ENCODE measurements at regions not wholly inside any gene's neighbourhood (a gene's known extent, or its start where the extent isn't known, plus 50 kb on each side); places are given as distances from the start of the nearest gene placed in this dataset.
A peak's percentile ranks its signal among the peaks of the same experiment; 100 is the strongest.
"Not testable (repeated sequence)": the region's sequence is repeated elsewhere in the genome, so short reads cannot be mapped to it uniquely, and the experiment has no call there.

DNA sequence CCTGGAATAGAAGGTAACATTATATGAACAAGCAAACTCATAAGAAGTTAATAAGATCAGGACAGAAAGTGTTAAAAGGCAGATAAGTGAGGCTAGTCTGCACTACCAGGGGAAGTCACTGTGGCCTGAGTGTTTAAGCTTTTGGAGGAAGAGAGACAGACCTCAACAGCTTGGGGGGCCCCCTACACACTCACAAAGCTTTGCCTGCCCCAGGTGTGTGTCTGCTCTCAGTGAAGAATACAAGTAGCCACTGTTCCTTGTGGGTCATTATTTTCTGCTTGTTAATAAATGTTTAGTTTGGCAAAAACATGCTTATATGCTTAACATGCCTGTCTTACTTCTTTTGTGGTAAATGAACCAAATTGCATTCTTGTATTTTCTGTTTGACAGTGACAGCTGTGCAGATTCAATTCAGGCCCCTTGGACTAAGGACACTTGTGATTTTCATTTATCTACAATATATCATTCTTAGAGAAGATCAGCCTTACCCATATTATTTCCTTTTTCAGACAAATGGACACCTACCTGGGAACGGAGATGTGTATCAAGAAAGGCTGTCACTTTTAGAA, 50.7 kb upstream of the C12orf71 start:
- no peak for DNase-seq

DNA sequence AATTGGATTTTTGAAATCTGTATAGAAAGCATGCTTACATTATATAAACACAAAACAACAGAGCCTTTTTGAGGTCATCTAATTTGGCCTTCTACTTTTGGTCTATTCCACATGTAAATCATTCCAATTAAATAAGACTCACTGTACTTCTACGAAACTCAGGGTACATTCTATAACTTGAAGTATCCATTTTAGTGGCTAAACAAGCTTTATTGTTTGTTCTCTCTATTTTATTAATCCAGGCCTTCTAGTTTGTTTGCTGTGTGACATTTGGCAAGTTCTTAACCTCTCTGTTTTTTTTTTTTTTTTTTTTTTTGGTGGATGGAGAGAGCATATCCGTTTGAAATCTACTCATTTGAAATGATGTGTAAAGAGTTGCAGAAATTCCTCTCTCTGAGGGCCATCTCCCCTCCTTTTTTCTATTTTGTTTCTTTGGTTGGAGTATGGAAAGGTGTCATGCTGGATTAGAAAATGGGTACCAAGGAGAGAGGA, 58.1 kb upstream of the C12orf71 start:
- DNase-seq: no peak

DNA sequence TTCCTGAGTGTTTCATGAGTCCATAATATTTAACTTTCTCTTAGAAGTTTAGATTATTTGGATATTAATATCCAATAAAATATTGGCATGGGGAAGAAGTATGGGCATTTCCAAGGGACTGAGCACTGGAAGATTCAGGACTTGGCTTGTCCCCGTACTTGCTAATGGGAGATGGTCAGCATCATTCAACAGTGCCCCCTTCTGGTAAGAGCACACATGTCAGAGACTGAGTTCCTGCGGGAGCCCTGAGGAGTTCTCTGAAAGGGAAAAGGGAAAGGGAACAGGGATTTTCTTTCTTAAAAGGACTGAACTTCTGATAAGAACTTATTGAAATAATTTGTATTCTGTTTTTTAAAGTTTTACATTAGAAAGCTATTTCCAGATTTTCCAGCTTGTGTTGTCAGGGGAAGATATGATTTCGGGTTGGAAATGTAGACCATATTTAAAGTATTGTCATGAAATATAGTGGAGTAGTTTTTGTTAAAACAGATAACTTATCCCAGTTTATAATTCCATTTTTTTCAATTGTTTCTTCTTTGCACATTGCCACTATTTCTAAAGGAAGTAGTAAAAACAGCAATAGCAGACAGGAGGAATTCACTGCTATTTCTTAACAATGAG, 59.8 kb upstream of the C12orf71 start:
- peak in 30 of 51 donors; percentile 1 to 60 (median 22) for DNase-seq

DNA sequence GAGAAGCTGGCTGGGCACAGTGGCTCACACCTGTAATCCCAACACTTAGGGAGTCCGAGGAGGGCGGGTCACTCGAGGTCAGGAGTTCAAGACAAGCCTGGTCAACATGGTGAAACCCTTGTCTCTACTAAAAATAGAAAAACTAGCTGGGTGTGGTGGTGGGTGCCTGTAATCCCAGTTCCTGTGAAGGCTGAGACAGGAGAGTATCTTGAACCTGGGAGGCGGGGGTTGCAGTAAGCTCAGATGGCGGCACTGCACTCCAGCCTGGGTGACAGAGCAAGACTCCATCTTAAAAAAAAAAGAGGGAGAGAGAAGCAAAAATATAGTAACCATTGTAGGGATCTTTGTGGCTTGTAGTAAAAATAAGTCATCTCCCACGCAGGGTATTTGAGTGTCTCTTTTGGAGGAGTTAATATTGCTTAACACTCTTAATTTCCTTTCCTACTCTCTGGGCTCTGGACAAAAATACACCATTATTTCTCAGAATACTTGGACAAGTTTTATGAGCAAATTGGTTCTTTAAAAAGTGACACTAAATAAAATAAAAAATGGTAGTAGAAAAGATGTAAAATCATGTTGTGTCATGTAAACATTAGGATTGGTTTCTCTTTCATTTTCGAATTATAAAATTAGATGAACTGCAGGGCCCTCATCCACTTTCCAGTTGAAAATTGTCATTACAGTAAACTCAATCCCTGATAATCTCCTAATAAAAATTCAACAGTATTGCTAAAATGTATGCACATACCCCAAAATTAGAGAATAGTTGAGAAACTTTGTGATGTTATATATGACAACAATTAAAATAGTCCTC, 61.1 kb upstream of the C12orf71 start:
- DNase-seq: no peak

DNA sequence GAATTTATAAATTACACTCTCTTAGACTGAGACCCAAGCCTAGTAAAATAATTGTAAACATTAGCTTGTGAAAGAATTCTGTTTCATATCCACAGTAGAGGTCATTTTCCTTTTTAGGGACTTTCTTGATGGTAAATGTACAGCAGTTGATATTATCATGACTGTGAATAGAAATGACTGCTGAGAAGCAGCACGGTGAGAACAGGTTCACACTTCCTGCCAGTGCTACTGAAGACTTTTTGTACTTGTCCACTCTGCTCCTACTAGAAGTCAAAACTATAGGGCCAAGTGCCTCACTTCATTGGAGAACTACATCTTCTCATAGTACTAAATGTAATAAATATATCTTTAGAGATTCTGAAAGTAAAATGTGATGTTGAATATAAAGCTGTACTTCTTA, 63.3 kb upstream of the C12orf71 start:
- not testable (repeated sequence) for DNase-seq

DNA sequence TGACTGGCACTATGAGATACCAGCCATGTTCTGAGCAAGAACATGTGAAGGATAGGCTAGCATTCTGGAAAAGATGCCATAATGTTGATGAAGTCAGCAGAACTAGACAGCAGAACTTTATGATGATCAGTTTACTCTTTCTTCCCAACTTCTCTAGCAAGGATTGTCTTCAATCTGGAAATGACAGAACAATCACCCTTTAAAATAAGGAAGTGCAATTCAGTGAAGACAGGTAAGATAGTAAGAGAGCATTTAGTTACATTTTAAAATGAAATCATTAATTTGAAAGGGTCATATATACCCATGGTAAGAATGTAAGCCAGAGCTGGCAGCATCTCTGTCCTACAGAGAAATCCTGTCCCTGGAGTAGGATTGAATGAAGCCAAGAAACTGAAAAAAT, 66.0 kb upstream of the C12orf71 start:
- DNase-seq: no peak

DNA sequence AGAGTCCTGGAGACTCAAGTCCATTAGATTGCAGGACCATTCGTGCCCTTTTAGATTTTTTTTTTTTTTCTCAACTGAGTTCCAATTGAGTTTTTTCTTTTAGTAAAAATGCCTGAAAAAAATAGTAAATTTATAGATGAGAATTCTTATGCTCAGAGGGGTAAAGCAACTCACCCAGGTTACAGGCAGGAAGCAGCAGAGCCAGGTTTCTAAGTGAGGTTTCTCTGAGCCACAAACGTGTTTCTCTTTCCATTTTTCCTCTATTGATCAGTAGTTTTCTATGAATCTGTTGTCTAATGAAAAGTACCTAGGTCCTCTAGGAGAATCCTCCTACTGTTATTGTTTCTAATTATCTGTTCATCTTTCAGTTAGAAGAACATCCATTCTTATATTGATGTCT, 66.4 kb upstream of the C12orf71 start:
- DNase-seq: no peak

DNA sequence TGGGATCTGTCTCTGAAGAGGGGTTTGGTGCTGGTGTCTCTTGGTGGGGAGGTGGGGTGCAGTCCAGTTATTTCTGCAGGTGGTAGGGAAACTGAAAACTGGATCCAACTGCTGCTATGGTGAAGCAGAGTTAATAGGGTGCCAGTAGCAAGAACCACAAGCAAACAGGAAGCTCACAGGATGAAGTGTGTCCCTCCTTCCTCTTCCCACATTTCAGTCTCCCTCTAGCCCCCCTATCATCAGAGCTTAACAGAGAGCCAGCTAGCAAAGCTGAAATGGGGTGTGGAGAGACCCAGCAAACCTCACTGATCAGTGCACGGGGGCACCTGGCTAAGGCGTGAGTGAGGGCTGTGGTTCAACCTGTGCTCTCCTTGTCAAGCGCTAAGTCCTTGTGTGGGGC, 69.1 kb upstream of the C12orf71 start:
- no peak for DNase-seq

DNA sequence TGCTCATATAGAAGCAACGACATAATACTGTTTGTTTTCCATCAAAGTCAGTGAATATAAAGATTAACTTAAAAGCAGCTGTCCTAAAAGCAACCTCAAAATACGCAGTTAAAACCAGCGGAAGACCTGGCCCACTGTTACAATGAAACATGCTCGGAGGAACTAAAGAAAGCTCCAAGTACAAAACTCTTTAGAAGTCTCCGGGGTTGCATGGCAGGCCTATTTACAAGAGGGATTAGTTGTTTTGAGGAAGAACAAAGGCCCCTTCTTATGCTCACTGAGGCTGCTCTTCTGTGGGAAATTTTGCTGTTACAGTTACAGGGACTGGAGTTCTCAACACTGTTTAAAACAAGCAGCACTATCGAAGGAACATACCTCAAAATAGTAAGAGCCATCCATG, 75.9 kb upstream of the C12orf71 start:
- DNase-seq: peak in 1 of 51 donors; percentile 7

DNA sequence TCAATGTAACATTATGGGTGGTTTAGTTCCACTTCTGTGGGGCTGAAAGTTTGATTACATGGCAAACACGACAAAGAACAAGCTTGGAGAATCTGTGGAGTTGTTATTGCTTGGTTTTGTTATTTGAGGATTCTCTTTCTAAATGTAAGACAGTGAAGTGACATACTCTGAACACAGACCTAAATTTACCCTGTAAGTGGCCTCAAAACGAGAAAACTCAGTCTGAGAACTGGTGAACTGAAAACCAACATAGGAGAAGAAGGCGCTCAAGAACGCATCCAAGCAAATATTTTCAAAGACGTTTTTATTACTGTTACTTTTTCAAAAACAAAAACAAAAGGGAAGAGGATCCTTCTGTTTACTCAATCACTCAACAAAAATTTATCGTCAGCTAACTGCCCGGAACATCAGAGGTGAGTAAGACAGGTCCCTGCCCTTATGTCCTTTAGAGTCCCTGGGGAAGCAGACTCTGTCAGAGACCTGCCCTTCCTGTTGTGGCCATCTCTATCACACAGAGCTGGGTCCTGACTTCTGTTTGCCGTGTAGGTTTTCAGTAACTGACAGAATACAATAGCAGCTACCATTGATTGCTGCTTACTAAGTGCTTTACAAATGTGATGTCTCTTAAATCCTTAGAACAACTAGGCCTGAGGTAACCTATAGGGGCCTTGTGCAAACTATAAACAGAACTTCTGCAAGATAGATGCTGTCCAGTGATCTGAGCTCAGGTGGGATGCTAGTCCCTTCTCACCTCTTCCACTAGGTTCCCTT, 79.3 kb upstream of the C12orf71 start:
- no peak for DNase-seq

DNA sequence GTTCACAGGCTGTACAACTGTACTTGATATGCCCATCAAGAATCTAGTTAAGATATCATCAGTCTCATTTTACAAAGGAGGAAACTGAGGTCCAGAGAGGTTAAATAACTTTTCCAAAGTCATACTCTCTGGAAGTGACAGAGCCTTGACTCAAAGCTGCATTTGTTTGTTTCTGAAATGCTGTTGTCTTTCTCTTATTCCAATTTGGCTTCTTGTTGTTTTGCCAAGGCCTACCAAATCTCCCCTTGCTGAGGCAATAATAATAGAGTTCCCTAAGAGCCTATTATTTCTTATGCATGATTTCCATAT, 79.8 kb upstream of the C12orf71 start:
- no peak for DNase-seq

DNA sequence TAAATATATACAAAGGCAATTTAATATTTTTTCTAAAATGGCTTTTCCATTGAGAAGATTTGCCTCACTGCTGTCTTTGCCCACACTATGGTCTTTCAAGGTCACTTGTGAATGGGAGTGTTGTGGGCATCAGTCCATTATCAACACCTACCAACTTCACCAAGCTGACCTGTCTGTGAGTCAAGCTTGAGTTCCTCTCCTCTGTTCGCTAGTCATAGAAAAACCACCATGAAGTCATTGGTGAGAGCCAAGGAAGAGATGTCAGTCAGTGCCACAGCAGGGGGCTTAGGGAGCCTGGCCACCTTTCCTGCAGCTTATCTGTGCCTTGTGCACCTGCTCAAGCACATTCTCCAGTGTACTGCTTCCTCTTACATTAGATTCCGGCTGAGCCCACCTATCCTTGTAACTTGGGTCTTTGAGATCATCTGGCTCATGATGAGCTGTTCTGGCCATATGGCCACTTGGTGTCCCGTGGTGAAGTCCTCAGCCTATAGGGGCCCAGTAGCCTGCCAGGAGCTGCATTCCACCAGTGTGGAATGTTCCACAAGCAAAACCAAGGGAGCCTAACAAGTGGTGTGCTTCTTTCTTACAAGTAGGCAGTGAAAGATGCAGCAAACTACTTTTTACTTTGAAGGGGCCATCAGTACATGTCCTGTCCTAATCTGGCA, 80.8 kb upstream of the C12orf71 start:
- no peak for DNase-seq

DNA sequence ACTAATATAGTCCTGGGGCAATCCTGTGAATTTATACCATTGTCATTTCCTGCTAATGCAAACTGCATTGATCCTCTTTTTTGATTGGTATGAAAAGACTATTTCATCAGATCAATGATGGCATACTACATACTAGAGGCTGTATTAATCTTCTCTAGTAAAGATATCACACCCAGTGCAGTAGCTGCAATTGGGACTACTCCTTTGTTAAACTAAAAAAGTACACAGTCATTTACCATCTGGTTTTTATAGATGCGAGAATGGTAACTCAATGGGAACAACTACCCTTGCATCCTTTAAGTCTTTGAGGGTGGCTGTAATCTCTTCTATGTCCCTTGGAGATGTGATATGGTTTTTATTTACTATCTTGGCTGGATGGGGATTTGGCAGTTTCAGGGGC, 80.2 kb upstream of the STK38L start:
- DNase-seq: no peak

DNA sequence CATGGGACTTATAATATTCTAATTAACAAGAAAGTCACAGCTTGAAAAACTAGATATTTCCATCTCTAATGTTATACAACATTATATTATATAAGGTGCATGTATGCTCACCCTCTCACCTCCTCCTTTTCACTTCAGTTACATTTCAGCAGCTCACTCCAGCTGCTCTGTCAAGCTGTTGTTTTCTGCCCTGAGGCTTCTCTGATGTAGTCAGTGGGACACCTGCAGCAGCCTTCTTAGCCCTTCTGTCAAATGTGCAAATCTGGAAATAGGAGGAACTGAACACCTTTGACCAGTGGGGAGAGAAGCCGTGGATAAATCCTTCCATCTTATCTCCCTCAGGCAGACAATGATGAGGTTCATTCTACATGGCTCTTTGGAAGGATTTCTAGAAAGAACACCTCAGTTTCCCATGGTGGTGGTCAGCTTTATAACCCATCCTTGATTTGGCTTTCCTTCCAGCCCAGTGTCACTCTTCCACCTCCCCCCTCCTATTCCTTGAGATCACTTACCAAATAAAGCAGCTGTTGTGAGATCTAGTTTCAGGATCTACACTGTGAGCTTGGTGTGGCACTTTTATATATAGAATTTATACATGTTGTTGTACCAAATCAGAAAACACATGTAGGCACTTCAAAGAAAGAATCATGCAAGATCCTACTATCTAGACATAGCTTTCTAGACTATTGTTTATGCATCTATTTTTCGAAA, 79.6 kb upstream of the STK38L start:
- no peak for DNase-seq

DNA sequence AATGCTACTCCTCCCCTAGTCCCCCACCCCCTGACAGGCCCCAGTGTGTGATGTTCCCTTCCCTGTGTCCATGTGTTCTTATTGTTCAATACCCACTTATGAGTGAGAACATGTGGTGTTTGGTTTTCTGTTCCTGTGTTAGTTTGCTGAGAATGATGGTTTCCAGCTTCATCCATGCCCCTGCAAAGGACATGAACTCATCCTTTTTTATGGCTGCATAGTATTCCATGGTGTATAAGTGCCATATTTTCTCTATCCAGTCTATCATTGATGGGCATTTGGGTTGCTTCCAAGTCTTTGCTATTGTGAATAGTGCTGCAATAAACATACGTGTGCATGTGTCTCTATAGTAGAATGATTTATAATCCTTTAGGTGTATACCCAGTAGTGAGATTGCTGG, 78.1 kb upstream of the STK38L start:
- DNase-seq: not testable (repeated sequence)

DNA sequence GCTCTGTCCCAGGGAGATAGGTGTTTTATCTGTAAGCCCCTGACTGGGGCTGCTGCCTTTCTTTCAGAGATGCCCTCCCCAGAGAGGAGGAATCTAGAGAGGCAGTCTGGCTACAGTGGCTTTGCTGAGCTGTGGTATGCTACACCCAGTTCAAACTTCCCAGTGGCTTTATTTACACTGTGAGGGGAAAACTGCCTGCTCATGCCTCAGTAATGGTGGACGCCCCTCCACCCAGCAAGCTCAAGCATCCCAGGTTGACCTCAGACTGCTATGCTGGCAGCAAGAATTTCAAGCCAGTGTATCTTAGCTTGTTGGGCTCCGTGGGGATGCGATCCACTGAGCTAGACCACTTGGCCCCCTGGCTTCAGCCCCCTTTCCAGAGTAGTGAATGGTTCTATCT, 72.6 kb upstream of the STK38L start:
- not testable (repeated sequence) for DNase-seq

DNA sequence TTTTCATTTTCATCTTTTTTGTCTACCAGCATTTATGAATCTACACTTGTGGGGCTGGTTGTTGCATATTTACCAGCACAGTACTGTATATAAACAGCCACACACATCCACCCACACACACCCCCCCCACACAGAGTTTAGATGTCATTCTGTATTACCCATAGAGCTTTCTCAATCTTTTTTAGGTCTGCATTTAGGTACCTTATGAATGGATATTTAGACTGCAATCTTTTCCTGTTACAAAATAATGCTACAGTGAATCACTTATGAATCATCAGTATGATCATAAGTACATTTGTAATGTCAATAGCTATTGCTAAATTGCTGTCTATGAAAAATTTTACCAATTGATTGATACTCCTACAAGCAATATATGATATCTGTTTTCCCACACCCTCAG, 67.3 kb upstream of the STK38L start:
- no peak for DNase-seq

DNA sequence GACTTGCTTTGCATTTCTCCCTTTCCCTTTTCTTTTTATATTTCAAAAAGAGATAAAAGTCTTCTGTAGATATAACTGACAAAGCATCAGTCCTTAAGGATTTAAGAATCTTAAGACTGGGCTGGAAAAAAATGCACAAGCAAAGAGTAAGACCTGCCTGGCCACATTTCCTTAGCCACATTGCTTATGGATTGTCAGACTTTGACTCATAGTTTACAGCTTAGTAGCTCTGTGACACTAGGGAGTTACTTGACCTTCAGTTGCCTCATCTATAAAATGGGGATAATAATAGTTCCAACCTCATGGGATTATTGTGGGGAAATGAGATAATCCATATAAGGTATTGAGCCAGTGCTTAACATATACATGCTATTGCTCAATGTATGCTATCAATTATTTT, 66.4 kb upstream of the STK38L start:
- DNase-seq: no peak

DNA sequence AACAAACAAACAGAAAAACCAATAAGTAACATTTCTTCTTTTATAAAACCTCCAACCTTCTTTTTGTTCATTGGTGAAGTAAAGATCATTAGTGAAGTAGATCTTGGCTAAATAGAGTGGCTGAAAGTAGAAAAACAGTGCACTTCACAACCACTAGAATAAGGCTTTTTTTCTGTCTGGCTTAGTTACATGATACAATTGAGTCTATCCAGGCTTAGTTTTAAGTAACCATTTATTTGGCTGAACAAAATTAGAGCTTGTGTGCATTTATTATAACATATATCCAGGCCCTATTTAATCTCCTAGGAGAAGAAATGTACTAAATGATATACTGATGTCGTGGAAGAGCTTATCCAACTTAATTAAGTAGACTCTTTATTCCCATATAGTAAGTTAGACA, 65.8 kb upstream of the STK38L start:
- no peak for DNase-seq

DNA sequence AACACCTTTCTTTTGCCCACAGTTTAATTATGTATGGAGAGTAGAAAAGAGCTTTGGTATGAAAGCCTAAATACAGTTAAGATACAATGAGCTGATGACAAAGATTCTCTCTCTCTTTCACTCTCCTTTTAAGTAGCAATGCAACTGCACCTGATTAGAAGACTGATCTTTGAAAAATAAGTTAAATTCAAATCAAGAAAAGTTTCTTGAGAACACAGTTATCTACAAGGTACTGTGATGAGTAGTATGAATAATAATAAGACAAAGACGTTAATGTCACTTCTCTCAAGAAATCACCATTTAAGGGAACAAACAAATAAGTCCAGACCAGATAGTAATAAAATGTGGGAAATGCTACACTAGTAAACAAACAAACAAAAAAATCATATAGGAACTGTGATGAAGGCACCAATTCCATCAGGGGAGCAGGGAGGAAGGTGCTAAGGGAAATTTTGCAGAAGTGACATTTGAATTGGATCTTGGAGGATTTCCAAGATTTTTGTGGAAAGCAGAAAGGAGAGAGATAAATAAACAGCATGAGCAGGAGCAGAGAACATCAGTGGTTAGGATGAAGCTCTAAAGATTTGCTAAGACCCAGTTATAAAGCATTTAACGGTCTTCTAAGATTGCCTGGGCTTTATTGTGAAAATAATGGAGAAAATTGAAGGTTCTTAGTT, 65.2 kb upstream of the STK38L start:
- DNase-seq: no peak
